ENCODE measurements at regions not wholly inside any gene's neighbourhood (a gene's known extent, or its start where the extent isn't known, plus 50 kb on each side); places are given as distances from the start of the nearest gene placed in this dataset.

DNA sequence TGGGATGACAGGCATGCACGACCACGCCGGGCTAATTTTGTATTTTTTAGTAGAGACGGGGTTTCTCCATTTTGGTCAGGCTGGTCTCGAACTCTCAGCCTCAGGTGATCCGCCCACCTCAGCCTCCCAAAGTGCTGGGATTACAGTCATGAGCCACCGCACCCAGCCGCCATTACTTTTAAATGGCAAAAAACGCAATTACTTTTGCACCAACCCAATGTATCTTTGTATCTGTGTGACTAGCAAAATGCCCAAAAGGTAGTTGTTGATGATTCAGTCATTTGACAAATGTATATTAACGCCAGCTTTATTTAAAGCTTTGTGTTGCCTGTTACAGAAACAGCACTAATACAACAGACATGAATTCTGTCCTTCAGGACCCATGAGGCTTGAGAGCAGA lies 216.9 kb upstream of the FMN2 start:
- DNase-seq (ENCODE audit: extremely low read depth, insufficient read length): no peak
- Histone ChIP-seq H3K27me3 (replicated peaks; ENCODE audit: control insufficient read depth, insufficient read depth, low read length) (no peaks in the 10 kb centered on the region), H3K4me3 (replicated peaks; ENCODE audit: low read depth, low read length) (no peak overlapping the region), H3K36me3 (ENCODE audit: control insufficient read depth, insufficient read depth, low read length) (no peaks in the 10 kb centered on the region)
- no peak for TF ChIP-seq CTCF (IDR thresholded peaks at IDR 0.05; ENCODE audit: insufficient read depth, low read length, poor library complexity, severe bottlenecking)

- no peak for DNase-seq (ENCODE audit: extremely low read depth, insufficient read length)
- TF ChIP-seq CTCF (IDR thresholded peaks at IDR 0.05; ENCODE audit: insufficient read depth, low read length, poor library complexity, severe bottlenecking): no peak
- Histone ChIP-seq H3K27me3 (replicated peaks; ENCODE audit: control insufficient read depth, insufficient read depth, low read length) (no peaks in the 10 kb centered on the region), H3K36me3 (ENCODE audit: control insufficient read depth, insufficient read depth, low read length) (no peaks in the 10 kb centered on the region), H3K4me3 (replicated peaks; ENCODE audit: low read depth, low read length) (no peak overlapping the region)
These were observed 212.1 kb upstream of the FMN2 start for GRCh38 chr1:239879321-239880170.

- no peak for DNase-seq (ENCODE audit: extremely low read depth, insufficient read length)
- H3K4me3 ChIP-seq (replicated peaks; ENCODE audit: low read depth, low read length): no peak overlapping the region
- H3K36me3 ChIP-seq (ENCODE audit: control insufficient read depth, insufficient read depth, low read length): no peaks in the 10 kb centered on the region
- no peak for TF ChIP-seq CTCF (IDR thresholded peaks at IDR 0.05; ENCODE audit: insufficient read depth, low read length, poor library complexity, severe bottlenecking)
- H3K27me3 ChIP-seq (replicated peaks; ENCODE audit: control insufficient read depth, insufficient read depth, low read length): no peaks in the 10 kb centered on the region
These were observed 208.7 kb upstream of the FMN2 start for GRCh38 chr1:239882967-239883366.

- TF ChIP-seq CTCF (IDR thresholded peaks at IDR 0.05; ENCODE audit: insufficient read depth, low read length, poor library complexity, severe bottlenecking): no peak
- H3K27me3 ChIP-seq (replicated peaks; ENCODE audit: control insufficient read depth, insufficient read depth, low read length): no peaks in the 10 kb centered on the region
- H3K4me3 ChIP-seq (replicated peaks; ENCODE audit: low read depth, low read length): no peak overlapping the region
- H3K36me3 ChIP-seq (ENCODE audit: control insufficient read depth, insufficient read depth, low read length): no peaks in the 10 kb centered on the region
- DNase-seq (ENCODE audit: extremely low read depth, insufficient read length): no peak
These were observed 206.9 kb upstream of the FMN2 start for GRCh38 chr1:239884796-239885195.

- no peak for TF ChIP-seq CTCF (IDR thresholded peaks at IDR 0.05; ENCODE audit: insufficient read depth, low read length, poor library complexity, severe bottlenecking)
These were observed 205.4 kb upstream of the FMN2 start for GRCh38 chr1:239886266-239886665.

More at GRCh38 chr1:239886266-239886665, 205.4 kb upstream of the FMN2 start:
- no peak overlapping the region for H3K4me3 ChIP-seq (replicated peaks; ENCODE audit: low read depth, low read length)
- DNase-seq (ENCODE audit: extremely low read depth, insufficient read length): no peak
- no peaks in the 10 kb centered on the region for H3K36me3 ChIP-seq (ENCODE audit: control insufficient read depth, insufficient read depth, low read length)
- no peaks in the 10 kb centered on the region for H3K27me3 ChIP-seq (replicated peaks; ENCODE audit: control insufficient read depth, insufficient read depth, low read length)
